Right lobe of liver (tissue), 4 donors: ENCODE measurements at regions not wholly inside any gene's neighbourhood (a gene's known extent, or its start where the extent isn't known, plus 50 kb on each side); places are given as distances from the start of the nearest gene placed in this dataset.

Source experiments
- POLR2A ChIP-seq: fragments of 450-650 bp; IDR thresholded peaks from one replicate; pipeline ENCODE4 v1.6.1; 2017; ENCODE audit warnings: antibody characterized with exemption, mild to moderate bottlenecking
- TF ChIP-seq, protein P1 (sequence below), 4 donors: fragments of 200-600 bp in 3 of 4; fragments of 450-650 bp in 1 of 4; IDR thresholded peaks; one replicate each; pipeline versions ENCODE4 v1.5.1 to v1.8.0; 2016 to 2022; ENCODE audit warnings: antibody characterized with exemption in 4 of 4, mild to moderate bottlenecking in 2 of 4
- donor health status: DM: no; HTN: no; CAD: no.
- donor health status: DM: no; HTN: no; CAD: no.
- donor health status: DM: no; HTN: yes; CAD: no.

DNA sequence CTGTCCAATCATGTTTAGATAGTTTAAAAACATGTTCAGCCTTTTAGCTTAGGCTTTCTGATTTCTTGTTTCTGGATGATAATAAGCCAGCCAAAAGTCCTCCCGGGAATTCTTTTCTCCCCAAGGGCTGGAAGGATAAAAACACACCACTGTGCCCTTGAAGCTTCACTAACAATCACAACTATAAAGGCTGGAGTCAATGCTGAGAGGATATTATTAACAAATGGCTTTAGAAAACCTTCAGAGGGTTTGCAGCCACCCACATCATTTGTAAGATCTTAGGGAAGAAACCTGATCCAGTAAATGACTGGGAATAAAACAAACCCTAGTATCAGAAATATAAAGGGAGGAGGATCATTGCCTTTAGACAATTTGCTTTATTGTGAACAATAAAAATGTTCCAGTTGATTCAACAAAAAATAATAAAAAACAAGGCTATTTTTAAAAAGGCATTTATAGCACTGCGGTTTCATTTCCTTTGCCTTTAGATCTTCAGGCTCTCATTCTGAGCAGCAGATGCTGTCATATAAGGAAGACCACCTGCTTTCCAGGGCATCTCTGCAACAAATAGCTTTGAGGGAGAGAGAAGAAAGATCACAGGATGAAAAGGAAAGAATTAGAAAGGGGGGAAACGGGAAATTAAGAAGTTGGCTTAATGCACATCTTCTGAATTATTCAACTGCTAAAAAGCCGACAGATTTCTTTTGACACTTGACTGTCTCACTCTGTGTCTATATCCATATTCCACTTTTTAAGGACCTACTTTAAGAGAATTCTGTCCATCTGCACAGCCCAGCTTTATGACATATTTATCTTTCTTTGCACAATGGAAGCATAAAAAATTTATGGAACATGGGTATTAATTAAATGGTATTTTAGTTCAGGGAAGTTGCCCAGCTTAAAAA, 277.2 kb upstream of the SLC24A2 start:
- TF ChIP-seq, protein P1, sequence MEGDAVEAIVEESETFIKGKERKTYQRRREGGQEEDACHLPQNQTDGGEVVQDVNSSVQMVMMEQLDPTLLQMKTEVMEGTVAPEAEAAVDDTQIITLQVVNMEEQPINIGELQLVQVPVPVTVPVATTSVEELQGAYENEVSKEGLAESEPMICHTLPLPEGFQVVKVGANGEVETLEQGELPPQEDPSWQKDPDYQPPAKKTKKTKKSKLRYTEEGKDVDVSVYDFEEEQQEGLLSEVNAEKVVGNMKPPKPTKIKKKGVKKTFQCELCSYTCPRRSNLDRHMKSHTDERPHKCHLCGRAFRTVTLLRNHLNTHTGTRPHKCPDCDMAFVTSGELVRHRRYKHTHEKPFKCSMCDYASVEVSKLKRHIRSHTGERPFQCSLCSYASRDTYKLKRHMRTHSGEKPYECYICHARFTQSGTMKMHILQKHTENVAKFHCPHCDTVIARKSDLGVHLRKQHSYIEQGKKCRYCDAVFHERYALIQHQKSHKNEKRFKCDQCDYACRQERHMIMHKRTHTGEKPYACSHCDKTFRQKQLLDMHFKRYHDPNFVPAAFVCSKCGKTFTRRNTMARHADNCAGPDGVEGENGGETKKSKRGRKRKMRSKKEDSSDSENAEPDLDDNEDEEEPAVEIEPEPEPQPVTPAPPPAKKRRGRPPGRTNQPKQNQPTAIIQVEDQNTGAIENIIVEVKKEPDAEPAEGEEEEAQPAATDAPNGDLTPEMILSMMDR (IDR thresholded peaks at IDR 0.05) = no peak
- no peak for TF ChIP-seq POLR2A
